A549 (cell line): ENCODE measurements at regions not wholly inside any gene's neighbourhood (a gene's known extent, or its start where the extent isn't known, plus 50 kb on each side); places are given as distances from the start of the nearest gene placed in this dataset.

Experiments
- ATAC-seq, 2 experiments: fragments of 200-7000 bp in 1 of 2; fragments of >200 bp in 1 of 2; cut with Nextera tagmentation in 1 of 2; cut with Tn5 transposase in 1 of 2; 3 replicates each; pipeline versions ENCODE4 v1.8.0 to v1.9.1; 2018 to 2020; ENCODE audit warnings: mild to moderate bottlenecking in 1 of 2, moderate library complexity in 1 of 2
- CTCF ChIA-PET: fragments of 300-600 bp; sonication (Branson Sonifier 250); formaldehyde crosslinking; extraction: SDS; loops from one replicate; lab custom pipeline; 2021; ENCODE audit warnings: antibody characterized with exemption, inconsistent platforms; lab: Yijun Ruan, JAX
- POLR2A ChIA-PET: fragments of 350-600 bp; formaldehyde crosslinking; extraction: SDS; loops from one replicate; lab custom pipeline; 2021; ENCODE audit warnings: antibody characterized with exemption, inconsistent platforms; lab: Yijun Ruan, JAX
- DNase-seq, 2 experiments: peaks; one replicate each; pipeline versions ENCODE4 v3.0.0 to v3.0.0-alpha.2; 2011 to 2016; ENCODE audit warnings: low read depth in 1 of 2, low spot score in 1 of 2
- FAIRE-seq: peaks from 2 replicates; lab custom pipeline; 2011; peaks lifted over from hg19 to GRCh38; lab: Jason Lieb, UNC
- H3K27ac ChIP-seq, 2 experiments: fragments of >200 bp; sonication (Bioruptor Twin); formaldehyde crosslinking; 3 replicates each; pipeline ENCODE4 v1.5.1; 2016 to 2017
- H3K4me1 ChIP-seq: fragments of >200 bp; sonication (Bioruptor Twin); formaldehyde crosslinking; 3 replicates; pipeline ENCODE4 v1.6.1; 2016
- H3K4me2 ChIP-seq: fragments of >200 bp; sonication (Bioruptor Twin); formaldehyde crosslinking; 3 replicates; pipeline ENCODE4 v1.6.1; 2016
- H3K4me3 ChIP-seq: fragments of >200 bp; sonication (Bioruptor Twin); formaldehyde crosslinking; 3 replicates; pipeline ENCODE4 v1.5.1; 2016
- H3K9me3 ChIP-seq: fragments of >200 bp; sonication (Bioruptor Twin); formaldehyde crosslinking; 3 replicates; pipeline ENCODE4 v1.6.1; 2016
- BHLHE40 ChIP-seq: IDR thresholded peaks from 2 replicates; pipeline ENCODE4 v1.6.1; 2012; ENCODE audit warnings: low read depth, low read length, inconsistent platforms
- CBX8 ChIP-seq: fragments of 200-600 bp; sonication (generic); IDR thresholded peaks from 2 replicates; pipeline ENCODE4 v1.6.1; 2016
- CHD4 ChIP-seq: fragments of 200-600 bp; sonication (generic); IDR thresholded peaks from 2 replicates; pipeline ENCODE4 v1.6.1; 2016; ENCODE audit warnings: antibody characterized with exemption, mild to moderate bottlenecking, borderline replicate concordance
- CTCF ChIP-seq: fragments of >200 bp; sonication (Bioruptor Twin); formaldehyde crosslinking; IDR thresholded peaks from 3 replicates; pipeline ENCODE4 v1.5.1; 2016
- EHF ChIP-seq: fragments of 250-450 bp; sonication (Bioruptor Pico); IDR thresholded peaks from 2 replicates; pipeline ENCODE4 v1.5.0; 2020; ENCODE audit warnings: mild to moderate bottlenecking
- EHMT2 ChIP-seq: fragments of 200-600 bp; sonication (generic); IDR thresholded peaks from 2 replicates; pipeline ENCODE4 v1.6.1; 2016; ENCODE audit warnings: antibody characterized with exemption, low read depth, mild to moderate bottlenecking, moderate library complexity
- ELK1 ChIP-seq: fragments of 150-350 bp; IDR thresholded peaks from 2 replicates; pipeline ENCODE4 v1.6.1; 2014; ENCODE audit warnings: low read depth, mild to moderate bottlenecking, low read length
- EP300 ChIP-seq, 2 experiments: fragments of >200 bp; sonication (Bioruptor Twin); formaldehyde crosslinking; IDR thresholded peaks; 2 replicates in 1 of 2; 3 replicates in 1 of 2; pipeline ENCODE4 v1.6.1; 2016 to 2017
- FOSL2 ChIP-seq, 2 experiments: fragments of 450-650 bp in 1 of 2; fragments of >200 bp in 1 of 2; sonication (Bioruptor Twin) in 1 of 2; formaldehyde crosslinking; IDR thresholded peaks; 2 replicates each; pipeline versions ENCODE4 v1.5.0 to v1.6.1; 2016 to 2020; ENCODE audit warnings: mild to moderate bottlenecking in 1 of 2, moderate library complexity in 1 of 2
- FOXS1 ChIP-seq: fragments of 250-450 bp; sonication (Bioruptor Pico); IDR thresholded peaks from 2 replicates; pipeline ENCODE4 v1.5.0; 2020; ENCODE audit warnings: mild to moderate bottlenecking, moderate library complexity
- GATA3 ChIP-seq: IDR thresholded peaks from 2 replicates; pipeline ENCODE4 v1.6.1; 2012; ENCODE audit warnings: borderline replicate concordance
- HDAC2 ChIP-seq: fragments of 200-600 bp; sonication (generic); IDR thresholded peaks from 2 replicates; pipeline ENCODE4 v1.6.1; 2016
- HEYL ChIP-seq: fragments of 250-450 bp; sonication (Bioruptor Pico); IDR thresholded peaks from 2 replicates; pipeline ENCODE4 v1.8.0; 2021; ENCODE audit warnings: mild to moderate bottlenecking, moderate library complexity
- HOXB13 ChIP-seq: fragments of 250-450 bp; sonication (Bioruptor Pico); IDR thresholded peaks from 2 replicates; pipeline ENCODE4 v1.5.0; 2020; ENCODE audit warnings: low read depth, mild to moderate bottlenecking, moderate library complexity
- JUN ChIP-seq, 2 experiments: fragments of >200 bp; sonication (Bioruptor Twin); formaldehyde crosslinking; IDR thresholded peaks; 2 replicates in 1 of 2; 3 replicates in 1 of 2; pipeline ENCODE4 v1.6.1; 2016 to 2017
- JUNB ChIP-seq: fragments of >200 bp; sonication (Bioruptor Twin); formaldehyde crosslinking; IDR thresholded peaks from 2 replicates; pipeline ENCODE4 v1.6.1; 2016
- KDM1A ChIP-seq: fragments of 200-600 bp; sonication (generic); IDR thresholded peaks from 2 replicates; pipeline ENCODE4 v1.6.1; 2016; ENCODE audit warnings: low read depth, mild to moderate bottlenecking
- MAX ChIP-seq: IDR thresholded peaks from 2 replicates; pipeline ENCODE4 v1.6.1; 2012
- PBX3 ChIP-seq: IDR thresholded peaks from 2 replicates; pipeline ENCODE4 v1.6.1; 2012
- POLR2AphosphoS2 ChIP-seq: conservative IDR thresholded peaks from 2 replicates; pipeline ENCODE4 v1.6.1; 2012; ENCODE audit warnings: low read length, improper control_type of control experiment, inconsistent platforms
- RAD21 ChIP-seq, 2 experiments: fragments of >200 bp in 1 of 2; sonication (Bioruptor Twin) in 1 of 2; formaldehyde crosslinking in 1 of 2; IDR thresholded peaks in 1 of 2; conservative IDR thresholded peaks in 1 of 2; 2 replicates in 1 of 2; 3 replicates in 1 of 2; pipeline ENCODE4 v1.6.1; 2012 to 2018; ENCODE audit warnings: inconsistent platforms in 1 of 2
- RNF2 ChIP-seq: fragments of 200-600 bp; sonication (generic); IDR thresholded peaks from 2 replicates; pipeline ENCODE4 v1.6.1; 2016; ENCODE audit warnings: low read depth, mild to moderate bottlenecking, antibody characterized with exemption, moderate library complexity, borderline replicate concordance
- SMC3 ChIP-seq: fragments of >200 bp; sonication (Bioruptor Twin); formaldehyde crosslinking; IDR thresholded peaks from 3 replicates; pipeline ENCODE4 v1.6.1; 2018; ENCODE audit warnings: inconsistent platforms
- SREBF2 ChIP-seq: fragments of 450-650 bp; IDR thresholded peaks from 2 replicates; pipeline ENCODE4 v1.6.1; 2014; ENCODE audit warnings: mild to moderate bottlenecking, moderate library complexity
- ZC3H11A ChIP-seq: fragments of 450-650 bp; IDR thresholded peaks from 2 replicates; pipeline ENCODE4 v1.6.1; 2014; ENCODE audit warnings: antibody characterized with exemption, mild to moderate bottlenecking
- WGBS: methylation state at CpG from one replicate; pipeline ENCODE4 v1.1.6; 2017; ENCODE audit errors: missing lambda C conversion rate; 5-methylcytosine and 5-hydroxymethylcytosine counted together

GRCh38 chr4:86421461-86421860 is 61.6 kb upstream of the MAPK10 start (continued):
- no peak for TF ChIP-seq GATA3
- no peak for TF ChIP-seq EHMT2
- TF ChIP-seq PBX3 = no peak
- no peak for TF ChIP-seq POLR2AphosphoS2

- POLR2A ChIA-PET = no interaction called here
- WGBS = 89% methylated on average over 6 of the region's 6 CpGs
- Histone ChIP-seq H3K4me2 (no peak overlapping the region), H3K9me3 (no peaks in the 10 kb centered on the region), H3K27ac (no peak overlapping the region), H3K4me1 (no peaks in the 10 kb centered on the region), H3K4me3 (no peak overlapping the region)
- CTCF ChIA-PET = no interaction called here
- TF ChIP-seq MAX (no peak), EP300 (IDR thresholded peaks at IDR 0.05) (no peak), CBX8 (no peak), JUNB (no peak), HDAC2 (no peak), ZC3H11A (no peak), HOXB13 (no peak), EHF (CRISPR knock-in tag) (no peak), SMC3 (no peak), EHMT2 (no peak), JUN (IDR thresholded peaks at IDR 0.05) (no peak), FOSL2 (IDR thresholded peaks at IDR 0.05) (no peak), FOSL2 (CRISPR knock-in tag; IDR thresholded peaks at IDR 0.05) (no peak), BHLHE40 (no peak), CTCF (no peak), ELK1 (no peak), CHD4 (no peak), FOXS1 (CRISPR knock-in tag) (no peak), SREBF2 (no peak)
- no peak for ATAC-seq
- DNase-seq = no peak
- no peak for FAIRE-seq
These were observed 71.8 kb upstream of the MAPK10 start for GRCh38 chr4:86431543-86432116.

- no peak overlapping the region for H3K4me3 ChIP-seq
- no peak overlapping the region for H3K4me2 ChIP-seq
- ATAC-seq = no peak
- no peaks in the 10 kb centered on the region for H3K4me1 ChIP-seq
- DNase-seq = no peak
- CTCF ChIA-PET = no interaction called here
- H3K9me3 ChIP-seq = no peaks in the 10 kb centered on the region
- TF ChIP-seq RAD21 (conservative IDR thresholded peaks at IDR 0.05 in 1 of 2, IDR thresholded peaks at IDR 0.05 in 1 of 2) (no peak), PBX3 (no peak), ELK1 (no peak), CHD4 (no peak), KDM1A (no peak), RNF2 (no peak), HEYL (CRISPR knock-in tag) (no peak), BHLHE40 (no peak), SREBF2 (no peak)
- POLR2A ChIA-PET = no interaction called here
- no peak overlapping the region for H3K27ac ChIP-seq
- FAIRE-seq = no peak
These were observed 72.8 kb upstream of the MAPK10 start for GRCh38 chr4:86432559-86433134.
